ENCODE measurements at regions not wholly inside any gene's neighbourhood (a gene's known extent, or its start where the extent isn't known, plus 50 kb on each side); places are given as distances from the start of the nearest gene placed in this dataset.

- Histone ChIP-seq H2AFZ (ENCODE audit: low read depth, low read length) (no peak overlapping the region), H3K79me2 (ENCODE audit: control insufficient read depth, insufficient read depth, low read length) (no peaks in the 10 kb centered on the region), H3K9me3 (replicated peaks; ENCODE audit: control insufficient read depth, insufficient read depth, low read depth, low read length) (no peaks in the 10 kb centered on the region), H3K36me3 (ENCODE audit: control insufficient read depth, insufficient read depth, low read length) (no peaks in the 10 kb centered on the region), H3K4me2 (ENCODE audit: insufficient read depth, low read length) (no peak overlapping the region), H4K20me1 (replicated peaks; ENCODE audit: control insufficient read depth, insufficient read depth, low read length) (no peaks in the 10 kb centered on the region), H3K9me1 (ENCODE audit: control insufficient read depth, insufficient read depth, low read length) (no peaks in the 10 kb centered on the region), H3K4me1 (replicated peaks in 1 of 2; ENCODE audit: control insufficient read depth in 2 of 2, insufficient read depth in 2 of 2, low read length in 2 of 2) (no peaks in the 10 kb centered on the region), H3K27ac (ENCODE audit: extremely low read depth, low read depth, low read length) (no peak overlapping the region), H3K9ac (ENCODE audit: insufficient read depth in 1 of 2, low read depth in 2 of 2, low read length in 2 of 2) (no peak overlapping the region), H3K27me3 (ENCODE audit: control insufficient read depth in 2 of 2, insufficient read depth in 2 of 2, low read length in 2 of 2) (no peaks in the 10 kb centered on the region), H3K4me3 (no peak overlapping the region)
- ATAC-seq (no peak), DNase-seq (ENCODE audit: extremely low read depth in 1 of 4, low spot score in 3 of 4) (no peak), FAIRE-seq (no peak)
- intact Hi-C loops (cut with micrococcal nuclease) (no loop called here), in situ Hi-C loops (cut with MboI) (no loop called here)
- no TSS peak for BruUV-seq (replicated peaks)
- no peak for TF ChIP-seq SMAD3 (CRISPR knock-in tag; conservative IDR thresholded peaks at IDR 0.05)
- TF ChIP-seq ARID1B (IDR thresholded peaks at IDR 0.05): no peak
- TF ChIP-seq HDGF (IDR thresholded peaks at IDR 0.05): no peak
- TF ChIP-seq DDX20 (tag; IDR thresholded peaks at IDR 0.05; ENCODE audit: low read depth): no peak
- TF ChIP-seq GABPA (tag; conservative IDR thresholded peaks at IDR 0.05; ENCODE audit: low read depth): no peak
- 2% methylated on average over 4 of the region's 4 CpGs for WGBS (ENCODE audit: insufficient coverage, low coverage, missing lambda C conversion rate)
- ChIA-PET POLR2A (no interaction called here), CTCF (ENCODE audit: low intra/inter-chr PET ratio) (no interaction called here)
These were observed 400.5 kb downstream of the TFEC start for GRCh38 chr7:115630049-115630448.

- POLR2A ChIA-PET: no interaction called here
- WGBS (ENCODE audit: insufficient coverage, low coverage, missing lambda C conversion rate): 0% methylated on average over 3 of the region's 3 CpGs
- Histone ChIP-seq H3K27me3 (ENCODE audit: control insufficient read depth in 2 of 2, insufficient read depth in 2 of 2, low read length in 2 of 2) (no peaks in the 10 kb centered on the region), H3K79me2 (ENCODE audit: control insufficient read depth, insufficient read depth, low read length) (no peaks in the 10 kb centered on the region), H3K4me3 (no peak overlapping the region), H3K27ac (ENCODE audit: extremely low read depth, low read depth, low read length) (no peak overlapping the region), H3K9me1 (ENCODE audit: control insufficient read depth, insufficient read depth, low read length) (no peaks in the 10 kb centered on the region), H2AFZ (ENCODE audit: low read depth, low read length) (no peak overlapping the region), H3K9ac (ENCODE audit: insufficient read depth in 1 of 2, low read depth in 2 of 2, low read length in 2 of 2) (no peak overlapping the region), H4K20me1 (replicated peaks; ENCODE audit: control insufficient read depth, insufficient read depth, low read length) (no peaks in the 10 kb centered on the region), H3K9me3 (replicated peaks; ENCODE audit: control insufficient read depth, insufficient read depth, low read depth, low read length) (no peaks in the 10 kb centered on the region; the same call in 1 of the 2 replicates), H3K4me2 (ENCODE audit: insufficient read depth, low read length) (no peak overlapping the region), H3K36me3 (ENCODE audit: control insufficient read depth, insufficient read depth, low read length) (no peaks in the 10 kb centered on the region), H3K4me1 (replicated peaks in 1 of 2; ENCODE audit: control insufficient read depth in 2 of 2, insufficient read depth in 2 of 2, low read length in 2 of 2) (no peaks in the 10 kb centered on the region)
- DNase-seq (ENCODE audit: extremely low read depth in 1 of 4, low spot score in 3 of 4) (no peak), FAIRE-seq (no peak), ATAC-seq (no peak)
- intact Hi-C loops (cut with micrococcal nuclease) (no loop called here), in situ Hi-C loops (cut with MboI) (no loop called here)
- TF ChIP-seq MCM5 (IDR thresholded peaks at IDR 0.05; ENCODE audit: low read depth) (no peak), NR2F6 (CRISPR knock-in tag; IDR thresholded peaks at IDR 0.05) (no peak), CREB1 (IDR thresholded peaks at IDR 0.05) (no peak), CREB1 (CRISPR knock-in tag; IDR thresholded peaks at IDR 0.05) (no peak), ZFX (CRISPR knock-in tag; IDR thresholded peaks at IDR 0.05) (no peak)
- no TSS peak for BruUV-seq (replicated peaks)
- CTCF ChIA-PET (ENCODE audit: low intra/inter-chr PET ratio): no interaction called here
These were observed 411.9 kb downstream of the TFEC start for GRCh38 chr7:115618676-115619075.
